A549 (cell line): ENCODE measurements at regions not wholly inside any gene's neighbourhood (a gene's known extent, or its start where the extent isn't known, plus 50 kb on each side); places are given as distances from the start of the nearest gene placed in this dataset.

Experiments used
- CTCF ChIP-seq: fragments of >200 bp; sonication (Bioruptor Twin); formaldehyde crosslinking; IDR thresholded peaks from 3 replicates; pipeline ENCODE4 v1.5.1; 2016
- EP300 ChIP-seq, 2 experiments: fragments of >200 bp; sonication (Bioruptor Twin); formaldehyde crosslinking; IDR thresholded peaks; 2 replicates in 1 of 2; 3 replicates in 1 of 2; pipeline ENCODE4 v1.6.1; 2016 to 2017
- JUNB ChIP-seq: fragments of >200 bp; sonication (Bioruptor Twin); formaldehyde crosslinking; IDR thresholded peaks from 2 replicates; pipeline ENCODE4 v1.6.1; 2016
- KDM1A ChIP-seq: fragments of 200-600 bp; sonication (generic); IDR thresholded peaks from 2 replicates; pipeline ENCODE4 v1.6.1; 2016; ENCODE audit warnings: low read depth, mild to moderate bottlenecking
- PHF8 ChIP-seq: fragments of 200-600 bp; sonication (generic); IDR thresholded peaks from 2 replicates; pipeline ENCODE4 v1.6.1; 2016; ENCODE audit warnings: low read depth, mild to moderate bottlenecking, antibody characterized with exemption, moderate library complexity, borderline replicate concordance
- POLR2A ChIP-seq: IDR thresholded peaks from 2 replicates; pipeline ENCODE4 v1.6.1; 2012; ENCODE audit warnings: mild to moderate bottlenecking, low read length
- RCOR1 ChIP-seq: fragments of 150-350 bp; IDR thresholded peaks from 2 replicates; pipeline ENCODE4 v1.6.1; 2014; ENCODE audit warnings: antibody characterized with exemption, low read length, low read depth
- ZFP36 ChIP-seq: fragments of 450-650 bp; IDR thresholded peaks from 2 replicates; pipeline ENCODE4 v1.6.1; 2014; ENCODE audit warnings: borderline replicate concordance; ENCODE audit not compliant: partially characterized antibody
- TF ChIP-seq, protein P1 (sequence below): IDR thresholded peaks from 2 replicates; pipeline ENCODE4 v1.6.1; 2012

DNA sequence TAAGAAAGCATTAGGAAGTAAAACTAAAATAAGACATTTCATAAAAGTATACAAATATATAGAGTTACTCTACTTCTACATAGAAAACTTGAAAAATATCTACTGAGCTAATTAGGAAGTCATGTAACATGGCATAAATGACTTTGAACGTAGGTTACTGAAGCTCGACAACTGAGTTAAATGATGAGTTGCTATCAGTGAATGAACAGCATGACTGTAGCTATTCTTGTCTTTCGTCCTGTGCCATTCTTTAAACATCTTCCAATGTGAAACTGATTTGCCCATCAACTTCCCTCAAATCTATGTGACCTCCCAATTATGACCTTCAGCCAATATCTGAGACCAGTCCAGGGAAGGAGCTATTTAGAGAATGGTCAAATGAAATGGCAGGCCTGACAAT lies 113.5 kb upstream of the NEBL start:
- TF ChIP-seq ZFP36 (no peak), JUNB (no peak), CTCF (no peak), POLR2A (no peak), RCOR1 (no peak), PHF8 (no peak), KDM1A (no peak), EP300 (IDR thresholded peaks at IDR 0.05) (no peak)
- TF ChIP-seq, protein P1, sequence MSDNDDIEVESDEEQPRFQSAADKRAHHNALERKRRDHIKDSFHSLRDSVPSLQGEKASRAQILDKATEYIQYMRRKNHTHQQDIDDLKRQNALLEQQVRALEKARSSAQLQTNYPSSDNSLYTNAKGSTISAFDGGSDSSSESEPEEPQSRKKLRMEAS: no peak
